22Rv1 (cell line): ENCODE measurements at regions not wholly inside any gene's neighbourhood (a gene's known extent, or its start where the extent isn't known, plus 50 kb on each side); places are given as distances from the start of the nearest gene placed in this dataset.

Experiments used
- ZFX ChIP-seq: fragments of 450-650 bp; IDR thresholded peaks from 2 replicates; pipeline ENCODE4 v1.6.1; 2017; ENCODE audit warnings: antibody characterized with exemption, borderline replicate concordance
- TF ChIP-seq, protein P1 (sequence below): fragments of 450-650 bp; IDR thresholded peaks from 2 replicates; pipeline ENCODE4 v1.5.1; 2017; ENCODE audit warnings: mild to moderate bottlenecking

DNA sequence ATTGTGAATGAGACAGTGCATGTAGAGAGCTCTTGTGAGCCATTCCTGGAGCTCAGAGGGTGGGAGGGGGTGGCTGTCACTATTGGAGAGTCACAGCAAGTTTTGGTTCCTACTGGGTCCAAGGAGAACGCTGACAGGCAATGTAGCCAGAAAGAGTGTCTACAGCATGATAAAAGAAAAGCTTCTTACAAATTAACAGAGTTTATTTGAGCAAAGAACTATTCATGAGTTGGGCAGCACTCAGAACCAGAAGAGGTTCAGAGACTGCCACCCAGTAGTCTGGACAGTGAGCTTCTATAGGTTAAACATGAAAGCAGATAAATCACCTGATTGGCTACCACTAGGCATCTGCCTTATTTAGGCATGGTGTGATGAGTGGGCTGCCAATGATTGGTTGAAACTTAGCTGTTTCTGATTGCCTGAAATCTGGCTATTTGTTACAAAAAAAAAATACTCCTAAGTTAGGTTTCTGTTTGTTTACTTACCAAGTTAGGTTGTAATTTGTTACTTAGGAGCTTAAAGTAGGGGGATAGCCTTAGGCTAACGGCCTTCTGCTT, 473.4 kb downstream of the PREX1 start:
- TF ChIP-seq, protein P1, sequence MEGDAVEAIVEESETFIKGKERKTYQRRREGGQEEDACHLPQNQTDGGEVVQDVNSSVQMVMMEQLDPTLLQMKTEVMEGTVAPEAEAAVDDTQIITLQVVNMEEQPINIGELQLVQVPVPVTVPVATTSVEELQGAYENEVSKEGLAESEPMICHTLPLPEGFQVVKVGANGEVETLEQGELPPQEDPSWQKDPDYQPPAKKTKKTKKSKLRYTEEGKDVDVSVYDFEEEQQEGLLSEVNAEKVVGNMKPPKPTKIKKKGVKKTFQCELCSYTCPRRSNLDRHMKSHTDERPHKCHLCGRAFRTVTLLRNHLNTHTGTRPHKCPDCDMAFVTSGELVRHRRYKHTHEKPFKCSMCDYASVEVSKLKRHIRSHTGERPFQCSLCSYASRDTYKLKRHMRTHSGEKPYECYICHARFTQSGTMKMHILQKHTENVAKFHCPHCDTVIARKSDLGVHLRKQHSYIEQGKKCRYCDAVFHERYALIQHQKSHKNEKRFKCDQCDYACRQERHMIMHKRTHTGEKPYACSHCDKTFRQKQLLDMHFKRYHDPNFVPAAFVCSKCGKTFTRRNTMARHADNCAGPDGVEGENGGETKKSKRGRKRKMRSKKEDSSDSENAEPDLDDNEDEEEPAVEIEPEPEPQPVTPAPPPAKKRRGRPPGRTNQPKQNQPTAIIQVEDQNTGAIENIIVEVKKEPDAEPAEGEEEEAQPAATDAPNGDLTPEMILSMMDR: no peak
- no peak for TF ChIP-seq ZFX
